ENCODE measurements at regions not wholly inside any gene's neighbourhood (a gene's known extent, or its start where the extent isn't known, plus 50 kb on each side); places are given as distances from the start of the nearest gene placed in this dataset.

- TF ChIP-seq ZNF274 (IDR thresholded peaks at IDR 0.05; ENCODE audit: low read depth, low read length) (no peak), YY1 (IDR thresholded peaks at IDR 0.05; ENCODE audit: insufficient read depth, insufficient read length) (no peak)
These were observed 501.4 kb downstream of the BCKDHB start for GRCh38 chr6:80607811-80608391.

Measured in NT2/D1 (cell line).